IMR-90 (cell line): ENCODE measurements at regions not wholly inside any gene's neighbourhood (a gene's known extent, or its start where the extent isn't known, plus 50 kb on each side); places are given as distances from the start of the nearest gene placed in this dataset.

Experiments
- BHLHE40 ChIP-seq: fragments of 150-350 bp; IDR thresholded peaks from 2 replicates; pipeline ENCODE4 v1.6.1; 2016; ENCODE audit warnings: mild to moderate bottlenecking, low read depth, low read length
- CEBPB ChIP-seq: IDR thresholded peaks from 2 replicates; pipeline ENCODE4 v1.6.1; 2012; ENCODE audit warnings: low read depth, low read length, improper control_type of control experiment
- FOS ChIP-seq: fragments of 150-350 bp; IDR thresholded peaks from 2 replicates; pipeline ENCODE4 v1.6.1; 2016; ENCODE audit warnings: low read depth, low read length
- MAFK ChIP-seq: IDR thresholded peaks from 2 replicates; pipeline ENCODE4 v1.6.1; 2012; ENCODE audit warnings: low read depth, low read length, improper control_type of control experiment
- NFE2L2 ChIP-seq: fragments of 150-350 bp; IDR thresholded peaks from 2 replicates; pipeline ENCODE4 v1.6.1; 2016; ENCODE audit warnings: low read depth, mild to moderate bottlenecking, low read length
- POLR2A ChIP-seq: IDR thresholded peaks from 2 replicates; pipeline ENCODE4 v1.6.1; 2012; ENCODE audit warnings: mild to moderate bottlenecking, low read depth, low read length
- RAD21 ChIP-seq: IDR thresholded peaks from 2 replicates; pipeline ENCODE4 v1.6.1; 2012; ENCODE audit warnings: low read length, improper control_type of control experiment
- RCOR1 ChIP-seq: IDR thresholded peaks from 2 replicates; pipeline ENCODE4 v1.6.1; 2012; ENCODE audit warnings: mild to moderate bottlenecking, low read length, improper control_type of control experiment; ENCODE audit not compliant: insufficient replicate concordance
- TF ChIP-seq, protein P1 (sequence below): conservative IDR thresholded peaks from 2 replicates; pipeline ENCODE4 v1.5.1; 2012; ENCODE audit warnings: mild to moderate bottlenecking, low read depth, low read length, improper control_type of control experiment
- TF ChIP-seq, protein P2 (sequence below): fragments of 150-350 bp; IDR thresholded peaks from 2 replicates; pipeline ENCODE4 v1.6.1; 2017; ENCODE audit warnings: mild to moderate bottlenecking, antibody characterized with exemption, low read length, low read depth

DNA sequence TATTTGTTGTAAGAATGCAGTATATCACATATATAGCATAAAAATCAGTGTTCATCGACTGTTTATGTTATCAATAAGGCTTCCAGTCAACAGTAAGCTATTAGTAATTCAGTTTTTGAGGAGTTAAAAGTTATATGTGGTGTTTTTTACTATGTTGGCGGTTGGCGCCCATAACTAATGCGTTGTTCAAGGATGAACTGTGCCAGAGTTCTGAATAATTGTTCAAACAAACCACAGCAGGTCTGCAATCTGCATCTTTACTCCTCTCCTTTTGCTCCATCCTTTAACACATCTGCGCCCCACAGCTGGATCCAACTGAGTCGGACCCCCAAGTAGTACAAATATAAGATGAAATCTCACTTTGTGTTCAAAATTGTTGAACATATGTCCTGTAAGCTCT lies 836.1 kb downstream of the LTN1 start:
- TF ChIP-seq, protein P1, sequence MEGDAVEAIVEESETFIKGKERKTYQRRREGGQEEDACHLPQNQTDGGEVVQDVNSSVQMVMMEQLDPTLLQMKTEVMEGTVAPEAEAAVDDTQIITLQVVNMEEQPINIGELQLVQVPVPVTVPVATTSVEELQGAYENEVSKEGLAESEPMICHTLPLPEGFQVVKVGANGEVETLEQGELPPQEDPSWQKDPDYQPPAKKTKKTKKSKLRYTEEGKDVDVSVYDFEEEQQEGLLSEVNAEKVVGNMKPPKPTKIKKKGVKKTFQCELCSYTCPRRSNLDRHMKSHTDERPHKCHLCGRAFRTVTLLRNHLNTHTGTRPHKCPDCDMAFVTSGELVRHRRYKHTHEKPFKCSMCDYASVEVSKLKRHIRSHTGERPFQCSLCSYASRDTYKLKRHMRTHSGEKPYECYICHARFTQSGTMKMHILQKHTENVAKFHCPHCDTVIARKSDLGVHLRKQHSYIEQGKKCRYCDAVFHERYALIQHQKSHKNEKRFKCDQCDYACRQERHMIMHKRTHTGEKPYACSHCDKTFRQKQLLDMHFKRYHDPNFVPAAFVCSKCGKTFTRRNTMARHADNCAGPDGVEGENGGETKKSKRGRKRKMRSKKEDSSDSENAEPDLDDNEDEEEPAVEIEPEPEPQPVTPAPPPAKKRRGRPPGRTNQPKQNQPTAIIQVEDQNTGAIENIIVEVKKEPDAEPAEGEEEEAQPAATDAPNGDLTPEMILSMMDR, result no peak
- no peak for TF ChIP-seq RCOR1
- TF ChIP-seq CEBPB, result no peak
- TF ChIP-seq FOS, result no peak
- no peak for TF ChIP-seq POLR2A
- TF ChIP-seq NFE2L2, result no peak
- no peak for TF ChIP-seq BHLHE40
- no peak for TF ChIP-seq MAFK
- no peak for TF ChIP-seq RAD21
- TF ChIP-seq, protein P2, sequence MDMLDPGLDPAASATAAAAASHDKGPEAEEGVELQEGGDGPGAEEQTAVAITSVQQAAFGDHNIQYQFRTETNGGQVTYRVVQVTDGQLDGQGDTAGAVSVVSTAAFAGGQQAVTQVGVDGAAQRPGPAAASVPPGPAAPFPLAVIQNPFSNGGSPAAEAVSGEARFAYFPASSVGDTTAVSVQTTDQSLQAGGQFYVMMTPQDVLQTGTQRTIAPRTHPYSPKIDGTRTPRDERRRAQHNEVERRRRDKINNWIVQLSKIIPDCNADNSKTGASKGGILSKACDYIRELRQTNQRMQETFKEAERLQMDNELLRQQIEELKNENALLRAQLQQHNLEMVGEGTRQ, result no peak
